WTC11 (cell line): ENCODE measurements at regions not wholly inside any gene's neighbourhood (a gene's known extent, or its start where the extent isn't known, plus 50 kb on each side); places are given as distances from the start of the nearest gene placed in this dataset.

Experiments
- CTCF ChIP-seq: fragments of 200-600 bp; IDR thresholded peaks from 2 replicates; pipeline ENCODE4 v1.8.0; 2022; ENCODE audit warnings: antibody characterized with exemption
- E2F5 ChIP-seq: sonication (generic); formaldehyde crosslinking; IDR thresholded peaks from 2 replicates; pipeline ENCODE4 v1.8.1; 2022; ENCODE audit warnings: mild to moderate bottlenecking, moderate library complexity, missing genetic modification reagents
- IRF2 ChIP-seq: sonication (generic); formaldehyde crosslinking; IDR thresholded peaks from 2 replicates; pipeline ENCODE4 v1.8.0; 2022; ENCODE audit warnings: low read depth, missing genetic modification reagents, borderline replicate concordance
- KAT7 ChIP-seq: sonication (generic); formaldehyde crosslinking; IDR thresholded peaks from 2 replicates; pipeline ENCODE4 v1.8.1; 2023; ENCODE audit warnings: missing genetic modification reagents, mild to moderate bottlenecking, borderline replicate concordance
- NFE2L1 ChIP-seq: sonication (generic); formaldehyde crosslinking; IDR thresholded peaks from 2 replicates; pipeline ENCODE4 v1.8.1; 2023; ENCODE audit warnings: missing genetic modification reagents
- NR2C2 ChIP-seq: sonication (generic); formaldehyde crosslinking; IDR thresholded peaks from 2 replicates; pipeline ENCODE4 v1.8.0; 2022; ENCODE audit warnings: mild to moderate bottlenecking, missing genetic modification reagents
- NR3C1 ChIP-seq: sonication (generic); formaldehyde crosslinking; conservative IDR thresholded peaks from 2 replicates; pipeline ENCODE4 v1.8.1; 2023; ENCODE audit warnings: low read depth, mild to moderate bottlenecking, missing genetic modification reagents
- STAT6 ChIP-seq: sonication (generic); formaldehyde crosslinking; conservative IDR thresholded peaks from 2 replicates; pipeline ENCODE4 v1.8.1; 2023; ENCODE audit warnings: mild to moderate bottlenecking, low read depth, missing genetic modification reagents, moderate library complexity
- USF1 ChIP-seq: sonication (generic); formaldehyde crosslinking; IDR thresholded peaks from 2 replicates; pipeline ENCODE4 v1.8.0; 2022; ENCODE audit warnings: mild to moderate bottlenecking, missing genetic modification reagents

- TF ChIP-seq NR3C1 (CRISPR knock-in tag), result no peak
- TF ChIP-seq E2F5 (CRISPR knock-in tag), result no peak
- no peak for TF ChIP-seq USF1 (CRISPR knock-in tag)
- TF ChIP-seq STAT6, result no peak
- TF ChIP-seq CTCF, result no peak
- no peak for TF ChIP-seq IRF2 (CRISPR knock-in tag)
- no peak for TF ChIP-seq NFE2L1 (CRISPR knock-in tag)
- TF ChIP-seq NR2C2 (CRISPR knock-in tag), result no peak
- TF ChIP-seq KAT7 (CRISPR knock-in tag), result no peak
These were observed 308.4 kb downstream of the DLEU7 start for GRCh38 chr13:50535050-50535449.
